Natural killer cell (primary cell): ENCODE measurements at regions not wholly inside any gene's neighbourhood (a gene's known extent, or its start where the extent isn't known, plus 50 kb on each side); places are given as distances from the start of the nearest gene placed in this dataset.

ENCODE experiments used
- ATAC-seq, 3 donors: fragments of 150-1000 bp in 2 of 3; fragments of 200-7000 bp in 1 of 3; cut with Tn5 transposase; 1 replicate in 1 of 3; 2 replicates in 2 of 3; pipeline ENCODE4 v1.10.0; 2021; ENCODE audit warnings: mild to moderate bottlenecking in 2 of 3, moderate library complexity in 2 of 3
- DNase-seq, 2 donors: peaks; one replicate each; pipeline versions ENCODE4 v3.0.0 to v3.0.0-alpha.2; 2013 to 2021; ENCODE audit warnings: mixed read lengths in 1 of 2
- H3K27ac ChIP-seq: one replicate; pipeline ENCODE4 v1.5.1; 2013; ENCODE audit warnings: mild to moderate bottlenecking, low read length
- H3K27me3 ChIP-seq: one replicate; pipeline ENCODE4 v1.6.1; 2013; ENCODE audit warnings: low read length; ENCODE audit not compliant: control insufficient read depth, insufficient read depth
- H3K36me3 ChIP-seq: one replicate; pipeline ENCODE4 v1.6.1; 2013; ENCODE audit warnings: low read length; ENCODE audit not compliant: control insufficient read depth, insufficient read depth
- H3K4me1 ChIP-seq: one replicate; pipeline ENCODE4 v1.6.1; 2013; ENCODE audit warnings: low read length; ENCODE audit not compliant: control insufficient read depth, insufficient read depth
- H3K4me3 ChIP-seq: one replicate; pipeline ENCODE4 v1.5.1; 2013; ENCODE audit warnings: low read length
- H3K9me3 ChIP-seq: one replicate; pipeline ENCODE4 v1.6.1; 2013; ENCODE audit warnings: low read length; ENCODE audit not compliant: control insufficient read depth, insufficient read depth
- H3K27ac Mint-ChIP-seq, 2 donors: one replicate each; pipeline ENCODE4 v1.8.0; 2022; ENCODE audit warnings: mild to moderate bottlenecking in 2 of 2, mixed read lengths in 2 of 2, moderate library complexity in 1 of 2
- H3K27me3 Mint-ChIP-seq, 2 donors: one replicate each; pipeline ENCODE4 v1.8.0; 2022; ENCODE audit warnings: low read depth in 2 of 2, mixed read lengths in 2 of 2
- H3K36me3 Mint-ChIP-seq: one replicate; pipeline ENCODE4 v1.8.0; 2022; ENCODE audit warnings: mixed read lengths
- H3K4me1 Mint-ChIP-seq, 2 donors: one replicate each; pipeline ENCODE4 v1.8.0; 2022; ENCODE audit warnings: mixed read lengths in 2 of 2
- H3K4me3 Mint-ChIP-seq: one replicate; pipeline ENCODE4 v1.8.0; 2022; ENCODE audit warnings: mild to moderate bottlenecking, moderate library complexity, mixed read lengths
- H3K9me3 Mint-ChIP-seq, 2 donors: one replicate each; pipeline ENCODE4 v1.8.0; 2022; ENCODE audit warnings: mixed read lengths in 2 of 2
- WGBS: methylation state at CpG from one replicate; pipeline ENCODE4 v1.1.7; 2013; ENCODE audit warnings: missing lambda C conversion rate; ENCODE audit not compliant: insufficient coverage; 5-methylcytosine and 5-hydroxymethylcytosine counted together
- intact Hi-C: fragments of 100-400 bp; cut with micrococcal nuclease; formaldehyde crosslinking; loops from one replicate; pipeline ENCODE4 v1.14.2; 2022
- TF ChIP-seq, protein P1 (sequence below): fragments of 200-600 bp; IDR thresholded peaks from one replicate; pipeline ENCODE4 v1.8.0; 2022; ENCODE audit warnings: antibody characterized with exemption

DNA sequence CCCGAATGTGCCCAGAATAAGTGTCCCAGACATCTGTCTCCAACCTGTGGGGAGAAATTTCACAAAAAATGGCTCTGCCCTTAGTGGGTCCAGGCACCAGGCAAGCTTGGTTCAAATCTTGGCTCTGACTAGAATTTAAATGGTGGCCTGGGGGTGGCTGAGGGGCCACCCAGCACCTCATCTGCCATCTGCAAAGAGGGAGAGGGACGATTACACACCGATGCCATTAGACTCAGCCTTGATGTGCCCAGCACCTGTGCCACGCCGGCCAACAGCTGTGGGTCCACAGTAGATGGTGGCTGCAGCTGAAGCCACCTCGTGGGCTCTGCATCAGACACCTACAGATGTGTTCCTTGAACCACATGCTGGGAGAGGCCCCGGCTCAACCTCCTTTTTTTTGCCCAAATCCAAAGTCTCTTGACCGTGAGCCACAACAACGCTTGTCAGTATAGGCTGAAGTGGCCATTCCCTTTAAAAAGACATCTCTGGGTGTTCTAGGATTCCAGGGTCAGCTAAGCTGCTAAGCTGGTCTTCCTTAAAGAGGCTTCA lies 222.0 kb upstream of the RAB6C start:
- DNase-seq: peak in 1 of 2 donors; percentile 1
- no peaks in the 10 kb centered on the region for H3K27me3 ChIP-seq
- Mint-ChIP-seq H3K4me3 (no peak overlapping the region), H3K4me1 (peaks cover 0 to 4% of the 10 kb centered on the region in 2 donors), H3K36me3 (no peaks in the 10 kb centered on the region), H3K9me3 (no peaks in the 10 kb centered on the region), H3K27me3 (peaks cover 3 to 7% of the 10 kb centered on the region in 2 donors), H3K27ac (no peak overlapping the region)
- no peak for ATAC-seq
- 90% methylated on average over 9 of the region's 9 CpGs for WGBS
- intact Hi-C loops: no loop called here
- no peak overlapping the region for H3K27ac ChIP-seq
- no peaks in the 10 kb centered on the region for H3K36me3 ChIP-seq
- peaks cover 8% of the 10 kb centered on the region for H3K4me1 ChIP-seq
- H3K4me3 ChIP-seq: no peak overlapping the region
- TF ChIP-seq, protein P1, sequence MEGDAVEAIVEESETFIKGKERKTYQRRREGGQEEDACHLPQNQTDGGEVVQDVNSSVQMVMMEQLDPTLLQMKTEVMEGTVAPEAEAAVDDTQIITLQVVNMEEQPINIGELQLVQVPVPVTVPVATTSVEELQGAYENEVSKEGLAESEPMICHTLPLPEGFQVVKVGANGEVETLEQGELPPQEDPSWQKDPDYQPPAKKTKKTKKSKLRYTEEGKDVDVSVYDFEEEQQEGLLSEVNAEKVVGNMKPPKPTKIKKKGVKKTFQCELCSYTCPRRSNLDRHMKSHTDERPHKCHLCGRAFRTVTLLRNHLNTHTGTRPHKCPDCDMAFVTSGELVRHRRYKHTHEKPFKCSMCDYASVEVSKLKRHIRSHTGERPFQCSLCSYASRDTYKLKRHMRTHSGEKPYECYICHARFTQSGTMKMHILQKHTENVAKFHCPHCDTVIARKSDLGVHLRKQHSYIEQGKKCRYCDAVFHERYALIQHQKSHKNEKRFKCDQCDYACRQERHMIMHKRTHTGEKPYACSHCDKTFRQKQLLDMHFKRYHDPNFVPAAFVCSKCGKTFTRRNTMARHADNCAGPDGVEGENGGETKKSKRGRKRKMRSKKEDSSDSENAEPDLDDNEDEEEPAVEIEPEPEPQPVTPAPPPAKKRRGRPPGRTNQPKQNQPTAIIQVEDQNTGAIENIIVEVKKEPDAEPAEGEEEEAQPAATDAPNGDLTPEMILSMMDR: no peak
- no peaks in the 10 kb centered on the region for H3K9me3 ChIP-seq

DNA sequence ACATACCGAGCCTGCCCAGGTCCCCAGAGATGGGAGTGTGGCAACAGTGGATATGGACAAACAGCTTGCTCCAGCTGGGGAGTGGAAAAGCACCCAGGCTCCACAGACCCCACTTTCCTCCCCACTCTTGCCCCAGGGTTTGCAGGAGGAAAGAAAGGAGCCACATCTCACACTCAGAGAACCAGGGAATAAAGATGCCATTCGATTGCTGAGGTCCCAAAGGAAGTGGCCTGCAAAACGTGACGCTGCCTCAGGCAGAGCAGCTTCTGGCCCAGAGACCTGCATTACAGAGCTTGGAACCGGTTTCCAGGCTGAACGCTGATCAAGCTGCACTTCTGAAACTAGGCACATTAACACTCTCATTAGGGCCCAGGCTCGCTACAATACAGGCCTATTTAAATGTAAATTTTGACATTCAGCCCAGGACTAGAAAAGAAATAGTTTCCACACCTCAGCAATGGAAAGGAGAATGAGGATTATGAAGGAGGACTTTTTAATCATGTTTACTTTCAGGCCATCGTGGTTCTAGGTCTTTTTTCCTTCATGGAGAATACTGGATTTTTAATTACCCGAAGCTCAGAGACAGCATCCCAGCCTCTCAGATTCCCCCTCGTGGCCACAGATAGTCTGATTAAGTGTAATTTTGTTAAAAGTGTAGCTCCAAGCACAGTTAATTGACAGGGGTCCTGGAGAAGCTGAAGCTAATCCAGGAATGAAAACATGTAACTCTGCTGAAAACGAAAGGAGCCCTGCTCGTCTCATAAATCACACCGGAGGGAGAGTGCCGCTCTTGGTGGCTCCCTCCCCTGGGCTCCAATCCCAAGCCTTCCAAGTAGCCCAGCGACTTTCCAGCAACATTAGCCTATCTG lies 221.3 kb upstream of the RAB6C start:
- Mint-ChIP-seq H3K4me3 (no peak overlapping the region), H3K27me3 (peaks cover 3 to 7% of the 10 kb centered on the region in 2 donors), H3K36me3 (no peaks in the 10 kb centered on the region), H3K4me1 (peaks cover 0 to 4% of the 10 kb centered on the region in 2 donors), H3K9me3 (no peaks in the 10 kb centered on the region), H3K27ac (no peak overlapping the region)
- DNase-seq: peak in 1 of 2 donors; percentile 1
- H3K9me3 ChIP-seq: no peaks in the 10 kb centered on the region
- H3K4me1 ChIP-seq: peaks cover 8% of the 10 kb centered on the region
- no peak overlapping the region for H3K27ac ChIP-seq
- TF ChIP-seq, protein P1: no peak
- intact Hi-C loops: no loop called here
- H3K36me3 ChIP-seq: no peaks in the 10 kb centered on the region
- no peaks in the 10 kb centered on the region for H3K27me3 ChIP-seq
- no peak for ATAC-seq
- 53% methylated on average over 14 of the region's 15 CpGs for WGBS
- no peak overlapping the region for H3K4me3 ChIP-seq

DNA sequence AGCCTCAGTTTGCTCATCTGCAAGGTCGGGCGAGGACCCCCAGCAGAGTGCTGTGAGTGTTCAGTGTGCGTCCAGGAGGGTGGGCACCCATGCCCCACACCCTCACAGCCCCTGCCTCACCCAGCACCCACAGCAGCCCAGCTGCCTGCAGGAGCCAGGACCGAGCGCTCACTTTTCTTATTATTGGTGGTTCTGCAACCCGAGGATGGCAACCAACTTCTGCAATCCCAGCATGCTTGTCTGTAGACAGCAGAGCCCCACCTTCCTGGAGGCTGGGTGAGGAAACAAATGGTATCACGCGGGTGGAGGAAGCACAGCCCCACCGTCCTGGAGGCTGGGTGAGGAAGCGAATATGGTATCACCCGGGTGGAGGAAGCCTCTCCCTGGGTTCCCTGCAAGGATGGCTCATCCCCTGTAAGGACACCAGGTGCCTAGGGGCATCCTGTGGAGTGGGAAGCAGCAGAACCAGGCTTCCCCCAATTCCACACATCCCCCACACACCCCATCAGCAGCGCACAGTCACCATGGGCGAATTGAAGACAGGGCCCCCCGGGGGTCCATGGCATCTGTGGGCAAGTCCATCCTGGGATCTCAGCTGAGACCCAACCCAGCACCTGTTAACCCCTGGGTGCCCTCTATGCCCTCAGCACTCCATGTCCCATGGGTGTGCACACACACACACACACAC lies 220.5 kb upstream of the RAB6C start:
- Histone ChIP-seq H3K36me3 (no peaks in the 10 kb centered on the region), H3K27me3 (no peaks in the 10 kb centered on the region), H3K4me1 (peaks cover 8% of the 10 kb centered on the region), H3K27ac (no peak overlapping the region), H3K9me3 (no peaks in the 10 kb centered on the region), H3K4me3 (no peak overlapping the region)
- ATAC-seq (peak in 1 of 3 donors; percentile 38), DNase-seq (peak in 1 of 2 donors; percentile 9)
- no peaks in the 10 kb centered on the region for H3K9me3 Mint-ChIP-seq
- peaks cover 0 to 4% of the 10 kb centered on the region in 2 donors for H3K4me1 Mint-ChIP-seq
- TF ChIP-seq, protein P1: no peak
- H3K27ac Mint-ChIP-seq: no peak overlapping the region
- 29% methylated on average over 14 of the region's 14 CpGs for WGBS
- no peak overlapping the region for H3K4me3 Mint-ChIP-seq
- intact Hi-C loops: no loop called here
- no peaks in the 10 kb centered on the region for H3K36me3 Mint-ChIP-seq
- H3K27me3 Mint-ChIP-seq: peaks cover 3 to 7% of the 10 kb centered on the region in 2 donors
